ENCODE measurements at regions not wholly inside any gene's neighbourhood (a gene's known extent, or its start where the extent isn't known, plus 50 kb on each side); places are given as distances from the start of the nearest gene placed in this dataset.

DNA sequence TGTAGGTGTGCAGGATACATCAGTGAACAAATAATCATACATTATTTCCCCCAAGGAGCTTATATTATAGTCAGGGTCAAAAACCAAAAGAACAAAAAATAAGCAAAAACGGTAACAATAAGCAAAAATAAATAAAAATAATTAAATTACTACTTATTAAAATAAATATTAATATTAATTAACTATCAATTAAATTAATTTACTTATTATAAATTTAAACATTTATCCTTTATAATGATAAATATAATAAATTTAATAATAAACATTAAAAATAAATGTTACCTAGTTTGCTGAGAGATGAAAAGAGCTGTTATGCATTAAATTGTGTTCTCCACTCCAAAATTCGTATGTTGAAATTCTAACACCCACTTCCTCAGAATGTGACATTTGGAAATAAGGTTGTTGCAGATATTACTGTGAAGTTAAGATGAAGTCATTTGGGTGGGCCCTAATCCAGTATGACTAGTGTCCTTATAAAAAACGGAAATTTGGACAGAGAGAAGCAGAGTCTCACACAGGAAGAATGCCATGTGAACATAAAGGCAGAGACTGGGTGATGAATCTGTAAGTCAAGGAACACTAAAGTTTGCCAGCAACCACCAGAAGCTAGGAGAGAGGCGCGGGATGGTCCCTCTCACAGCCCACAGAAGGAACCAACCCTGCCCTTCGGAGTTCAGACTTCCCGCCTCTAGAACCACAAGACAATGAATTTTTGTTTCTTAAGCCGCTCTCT lies 67.2 kb upstream of the IBSP start:
- H3K4me1 ChIP-seq (ENCODE audit: control insufficient read depth in 4 of 4, insufficient read depth in 4 of 4, low read length in 3 of 4), result no peaks in the 10 kb centered on the region
- no peak for DNase-seq (ENCODE audit: low spot score)
- H3K9ac ChIP-seq (ENCODE audit: low read depth in 1 of 2, low read length in 2 of 2), result no peak overlapping the region
- no peak overlapping the region for H3K27ac ChIP-seq (ENCODE audit: low read depth in 1 of 2, low read length in 2 of 2)
- H3K27me3 ChIP-seq (ENCODE audit: control insufficient read depth in 4 of 4, insufficient read depth in 4 of 4, low read length in 3 of 4), result no peaks in the 10 kb centered on the region
- H3K4me3 ChIP-seq (ENCODE audit: low read depth in 1 of 3, low read length in 3 of 3), result no peak overlapping the region
- WGBS, result 63% methylated on average over 8 of the region's 8 CpGs
- no peaks in the 10 kb centered on the region for H3K9me3 ChIP-seq (ENCODE audit: control insufficient read depth in 4 of 4, low read length in 3 of 4)
- no peaks in the 10 kb centered on the region for H3K36me3 ChIP-seq (ENCODE audit: control insufficient read depth in 4 of 4, insufficient read depth in 3 of 4, low read depth in 1 of 4, low read length in 3 of 4)
- TF ChIP-seq SP1 (IDR thresholded peaks at IDR 0.05), result no peak
- TF ChIP-seq HNF4G (IDR thresholded peaks at IDR 0.05), result no peak
- no peak for TF ChIP-seq YY1 (IDR thresholded peaks at IDR 0.05)

DNA sequence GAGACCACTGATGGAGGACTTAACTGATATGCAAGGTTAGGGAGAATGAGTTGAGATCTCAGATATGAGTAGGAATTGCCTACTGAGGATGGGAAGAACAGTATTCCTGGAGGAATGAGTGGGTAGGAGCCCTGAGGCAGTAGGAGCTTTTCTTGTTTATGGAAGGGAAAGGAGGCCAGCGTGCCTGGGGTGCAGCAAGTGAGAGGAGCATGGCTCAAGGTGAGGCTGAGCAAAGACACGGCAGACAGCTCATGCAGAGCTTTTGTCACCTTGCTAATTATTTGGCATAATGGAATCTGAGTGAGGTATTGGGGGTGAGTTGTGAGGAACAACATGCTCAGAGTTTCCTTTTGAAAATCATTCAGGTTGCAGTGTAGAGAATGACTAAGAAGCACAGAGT lies 65.3 kb upstream of the IBSP start:
- no peaks in the 10 kb centered on the region for H3K9me3 ChIP-seq (ENCODE audit: control insufficient read depth in 4 of 4, low read length in 3 of 4)
- H3K4me3 ChIP-seq (ENCODE audit: low read depth in 1 of 3, low read length in 3 of 3), result no peak overlapping the region
- no peak overlapping the region for H3K9ac ChIP-seq (ENCODE audit: low read depth in 1 of 2, low read length in 2 of 2)
- TF ChIP-seq, protein P1, sequence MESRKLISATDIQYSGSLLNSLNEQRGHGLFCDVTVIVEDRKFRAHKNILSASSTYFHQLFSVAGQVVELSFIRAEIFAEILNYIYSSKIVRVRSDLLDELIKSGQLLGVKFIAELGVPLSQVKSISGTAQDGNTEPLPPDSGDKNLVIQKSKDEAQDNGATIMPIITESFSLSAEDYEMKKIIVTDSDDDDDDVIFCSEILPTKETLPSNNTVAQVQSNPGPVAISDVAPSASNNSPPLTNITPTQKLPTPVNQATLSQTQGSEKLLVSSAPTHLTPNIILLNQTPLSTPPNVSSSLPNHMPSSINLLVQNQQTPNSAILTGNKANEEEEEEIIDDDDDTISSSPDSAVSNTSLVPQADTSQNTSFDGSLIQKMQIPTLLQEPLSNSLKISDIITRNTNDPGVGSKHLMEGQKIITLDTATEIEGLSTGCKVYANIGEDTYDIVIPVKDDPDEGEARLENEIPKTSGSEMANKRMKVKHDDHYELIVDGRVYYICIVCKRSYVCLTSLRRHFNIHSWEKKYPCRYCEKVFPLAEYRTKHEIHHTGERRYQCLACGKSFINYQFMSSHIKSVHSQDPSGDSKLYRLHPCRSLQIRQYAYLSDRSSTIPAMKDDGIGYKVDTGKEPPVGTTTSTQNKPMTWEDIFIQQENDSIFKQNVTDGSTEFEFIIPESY (IDR thresholded peaks at IDR 0.05), result no peak
- TF ChIP-seq, protein P2, sequence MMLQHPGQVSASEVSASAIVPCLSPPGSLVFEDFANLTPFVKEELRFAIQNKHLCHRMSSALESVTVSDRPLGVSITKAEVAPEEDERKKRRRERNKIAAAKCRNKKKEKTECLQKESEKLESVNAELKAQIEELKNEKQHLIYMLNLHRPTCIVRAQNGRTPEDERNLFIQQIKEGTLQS (IDR thresholded peaks at IDR 0.05), result no peak
- TF ChIP-seq RAD21 (IDR thresholded peaks at IDR 0.05) (no peak), JUND (IDR thresholded peaks at IDR 0.05) (no peak), SP1 (IDR thresholded peaks at IDR 0.05) (no peak), YY1 (IDR thresholded peaks at IDR 0.05) (no peak), HNF4A (conservative IDR thresholded peaks at IDR 0.05) (no peak), TAF1 (conservative IDR thresholded peaks at IDR 0.05) (no peak), FOXA1 (IDR thresholded peaks at IDR 0.05) (no peak), HNF4G (IDR thresholded peaks at IDR 0.05) (no peak), EGR1 (IDR thresholded peaks at IDR 0.05; ENCODE audit: low read depth in 2 of 2) (no peak), GABPA (IDR thresholded peaks at IDR 0.05 in 1 of 2, conservative IDR thresholded peaks at IDR 0.05 in 1 of 2) (no peak), NR2F2 (IDR thresholded peaks at IDR 0.05) (no peak), RXRA (IDR thresholded peaks at IDR 0.05) (no peak), FOXA2 (IDR thresholded peaks at IDR 0.05) (no peak)
- TF ChIP-seq, protein P3, sequence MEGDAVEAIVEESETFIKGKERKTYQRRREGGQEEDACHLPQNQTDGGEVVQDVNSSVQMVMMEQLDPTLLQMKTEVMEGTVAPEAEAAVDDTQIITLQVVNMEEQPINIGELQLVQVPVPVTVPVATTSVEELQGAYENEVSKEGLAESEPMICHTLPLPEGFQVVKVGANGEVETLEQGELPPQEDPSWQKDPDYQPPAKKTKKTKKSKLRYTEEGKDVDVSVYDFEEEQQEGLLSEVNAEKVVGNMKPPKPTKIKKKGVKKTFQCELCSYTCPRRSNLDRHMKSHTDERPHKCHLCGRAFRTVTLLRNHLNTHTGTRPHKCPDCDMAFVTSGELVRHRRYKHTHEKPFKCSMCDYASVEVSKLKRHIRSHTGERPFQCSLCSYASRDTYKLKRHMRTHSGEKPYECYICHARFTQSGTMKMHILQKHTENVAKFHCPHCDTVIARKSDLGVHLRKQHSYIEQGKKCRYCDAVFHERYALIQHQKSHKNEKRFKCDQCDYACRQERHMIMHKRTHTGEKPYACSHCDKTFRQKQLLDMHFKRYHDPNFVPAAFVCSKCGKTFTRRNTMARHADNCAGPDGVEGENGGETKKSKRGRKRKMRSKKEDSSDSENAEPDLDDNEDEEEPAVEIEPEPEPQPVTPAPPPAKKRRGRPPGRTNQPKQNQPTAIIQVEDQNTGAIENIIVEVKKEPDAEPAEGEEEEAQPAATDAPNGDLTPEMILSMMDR (IDR thresholded peaks at IDR 0.05; ENCODE audit: low read depth, low read length, missing input control), result no peak
- TF ChIP-seq, protein P4, sequence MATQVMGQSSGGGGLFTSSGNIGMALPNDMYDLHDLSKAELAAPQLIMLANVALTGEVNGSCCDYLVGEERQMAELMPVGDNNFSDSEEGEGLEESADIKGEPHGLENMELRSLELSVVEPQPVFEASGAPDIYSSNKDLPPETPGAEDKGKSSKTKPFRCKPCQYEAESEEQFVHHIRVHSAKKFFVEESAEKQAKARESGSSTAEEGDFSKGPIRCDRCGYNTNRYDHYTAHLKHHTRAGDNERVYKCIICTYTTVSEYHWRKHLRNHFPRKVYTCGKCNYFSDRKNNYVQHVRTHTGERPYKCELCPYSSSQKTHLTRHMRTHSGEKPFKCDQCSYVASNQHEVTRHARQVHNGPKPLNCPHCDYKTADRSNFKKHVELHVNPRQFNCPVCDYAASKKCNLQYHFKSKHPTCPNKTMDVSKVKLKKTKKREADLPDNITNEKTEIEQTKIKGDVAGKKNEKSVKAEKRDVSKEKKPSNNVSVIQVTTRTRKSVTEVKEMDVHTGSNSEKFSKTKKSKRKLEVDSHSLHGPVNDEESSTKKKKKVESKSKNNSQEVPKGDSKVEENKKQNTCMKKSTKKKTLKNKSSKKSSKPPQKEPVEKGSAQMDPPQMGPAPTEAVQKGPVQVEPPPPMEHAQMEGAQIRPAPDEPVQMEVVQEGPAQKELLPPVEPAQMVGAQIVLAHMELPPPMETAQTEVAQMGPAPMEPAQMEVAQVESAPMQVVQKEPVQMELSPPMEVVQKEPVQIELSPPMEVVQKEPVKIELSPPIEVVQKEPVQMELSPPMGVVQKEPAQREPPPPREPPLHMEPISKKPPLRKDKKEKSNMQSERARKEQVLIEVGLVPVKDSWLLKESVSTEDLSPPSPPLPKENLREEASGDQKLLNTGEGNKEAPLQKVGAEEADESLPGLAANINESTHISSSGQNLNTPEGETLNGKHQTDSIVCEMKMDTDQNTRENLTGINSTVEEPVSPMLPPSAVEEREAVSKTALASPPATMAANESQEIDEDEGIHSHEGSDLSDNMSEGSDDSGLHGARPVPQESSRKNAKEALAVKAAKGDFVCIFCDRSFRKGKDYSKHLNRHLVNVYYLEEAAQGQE (IDR thresholded peaks at IDR 0.05), result no peak
- TF ChIP-seq, protein P5, sequence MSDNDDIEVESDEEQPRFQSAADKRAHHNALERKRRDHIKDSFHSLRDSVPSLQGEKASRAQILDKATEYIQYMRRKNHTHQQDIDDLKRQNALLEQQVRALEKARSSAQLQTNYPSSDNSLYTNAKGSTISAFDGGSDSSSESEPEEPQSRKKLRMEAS (IDR thresholded peaks at IDR 0.05), result no peak
- no peak for DNase-seq (ENCODE audit: low spot score)
- H3K4me1 ChIP-seq (ENCODE audit: control insufficient read depth in 4 of 4, insufficient read depth in 4 of 4, low read length in 3 of 4), result no peaks in the 10 kb centered on the region
- 60% methylated on average over 2 of the region's 2 CpGs for WGBS
- H3K36me3 ChIP-seq (ENCODE audit: control insufficient read depth in 4 of 4, insufficient read depth in 3 of 4, low read depth in 1 of 4, low read length in 3 of 4), result no peaks in the 10 kb centered on the region
- no peaks in the 10 kb centered on the region for H3K27me3 ChIP-seq (ENCODE audit: control insufficient read depth in 4 of 4, insufficient read depth in 4 of 4, low read length in 3 of 4)
- H3K27ac ChIP-seq (ENCODE audit: low read depth in 1 of 2, low read length in 2 of 2), result no peak overlapping the region
